ENCODE measurements at regions not wholly inside any gene's neighbourhood (a gene's known extent, or its start where the extent isn't known, plus 50 kb on each side); places are given as distances from the start of the nearest gene placed in this dataset.

GRCh38 chr2:157107877-157108276 is 149.6 kb upstream of the GALNT5 start:
- TF ChIP-seq POLR2A (IDR thresholded peaks at IDR 0.05; ENCODE audit: low read length): no peak
- no peak for TF ChIP-seq GATA1 (IDR thresholded peaks at IDR 0.05; ENCODE audit: low read depth, low read length)

All from erythroblast (primary cell).